ENCODE measurements at regions not wholly inside any gene's neighbourhood (a gene's known extent, or its start where the extent isn't known, plus 50 kb on each side); places are given as distances from the start of the nearest gene placed in this dataset.

DNA sequence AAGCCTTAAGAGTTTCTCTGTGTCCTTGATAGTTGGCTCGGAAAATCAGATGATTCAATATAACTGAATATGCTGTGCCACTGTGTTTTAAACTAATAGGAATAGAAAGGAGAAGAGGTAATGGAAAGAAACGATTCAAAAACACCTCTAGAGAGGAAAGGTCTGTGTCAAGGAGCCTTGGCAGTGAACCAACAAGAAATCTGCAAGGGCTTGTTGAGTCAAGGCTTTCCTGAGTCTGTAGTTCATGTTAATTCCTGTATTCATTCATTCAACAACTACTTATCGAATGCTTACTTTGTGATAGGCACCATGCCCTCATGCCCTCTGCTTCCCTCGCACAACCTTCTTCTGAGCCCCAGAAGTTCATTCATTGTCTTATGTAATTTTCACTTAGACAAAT is 336.0 kb downstream of the PDHA2 start:
- no peak for DNase-seq (ENCODE audit: low read depth)

DNA sequence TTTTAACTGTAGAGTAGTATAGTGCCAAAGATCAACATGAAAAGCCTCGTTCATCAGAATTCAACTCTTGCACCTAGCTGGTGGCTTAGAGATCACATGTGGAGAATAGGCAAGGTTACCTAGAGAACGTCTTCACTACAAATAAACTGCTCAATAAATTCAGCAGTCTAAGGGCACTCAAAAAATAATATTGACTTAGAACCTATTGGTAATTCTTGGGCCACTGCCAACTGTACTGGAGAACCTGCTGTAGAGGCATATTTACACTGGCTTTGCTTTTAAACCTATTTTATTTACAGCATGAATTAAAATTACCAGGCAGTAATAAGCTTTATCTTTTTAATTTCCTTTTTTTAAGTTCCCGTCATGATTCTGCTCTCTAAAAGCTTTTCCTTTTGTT is 343.7 kb downstream of the PDHA2 start:
- DNase-seq (ENCODE audit: low read depth), result no peak

DNA sequence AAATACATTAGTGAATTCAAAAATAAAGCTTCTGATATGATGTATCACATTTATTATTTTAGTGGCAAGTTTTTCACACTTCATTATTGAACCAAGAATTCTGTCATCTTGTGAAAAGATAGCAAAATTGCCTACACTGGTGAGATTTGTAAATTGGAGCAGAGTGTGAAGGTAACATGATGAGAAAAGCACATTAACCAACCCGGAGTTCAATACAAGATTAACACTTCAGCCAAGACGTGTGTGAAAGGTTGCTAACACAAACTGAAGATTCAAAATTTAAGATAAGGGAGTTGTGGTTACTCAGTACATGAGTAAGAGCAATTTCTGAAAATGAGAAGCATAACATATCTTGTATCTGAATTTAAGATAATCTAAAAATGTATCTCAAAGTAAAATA is 346.7 kb downstream of the PDHA2 start:
- DNase-seq (ENCODE audit: low read depth), result no peak

DNA sequence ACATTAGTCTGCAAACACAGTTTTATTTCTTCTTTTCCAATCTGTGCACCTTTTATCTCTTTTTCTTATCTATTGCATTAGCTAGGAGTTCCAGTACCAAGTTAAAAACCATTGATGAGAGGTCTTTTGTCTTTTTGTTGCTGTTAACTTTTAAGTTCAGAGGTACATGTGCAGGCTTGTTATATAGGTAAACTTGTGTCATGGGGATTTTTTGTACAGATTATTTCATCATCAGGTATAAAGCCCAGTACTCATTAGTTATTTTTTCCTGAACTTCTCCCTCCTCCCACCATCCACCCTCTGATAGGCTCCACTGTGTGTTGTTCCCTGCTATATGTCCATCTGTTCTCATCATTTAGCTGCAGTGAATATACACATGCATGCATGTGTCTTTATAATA is 349.9 kb downstream of the PDHA2 start:
- DNase-seq (ENCODE audit: low read depth), result no peak

DNA sequence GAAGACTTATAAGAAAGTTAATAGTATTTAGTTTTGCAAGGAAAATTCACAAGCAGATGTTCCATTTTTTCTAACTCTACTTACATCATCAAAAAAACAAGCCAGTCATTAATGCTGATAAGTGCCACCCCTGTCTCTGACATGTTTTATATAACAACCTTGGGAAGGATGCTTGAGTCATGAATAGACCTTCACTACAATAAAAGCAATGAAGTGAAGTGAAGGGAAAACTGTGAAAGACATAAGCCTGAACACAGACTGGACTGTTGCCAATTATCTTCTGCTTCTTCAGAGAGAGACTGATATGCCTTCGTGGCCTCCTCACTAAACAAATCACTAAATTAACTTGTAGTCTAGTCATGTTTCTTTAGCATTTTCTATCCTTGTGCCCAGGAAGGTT is 353.2 kb downstream of the PDHA2 start:
- no peak for DNase-seq (ENCODE audit: low read depth)

DNA sequence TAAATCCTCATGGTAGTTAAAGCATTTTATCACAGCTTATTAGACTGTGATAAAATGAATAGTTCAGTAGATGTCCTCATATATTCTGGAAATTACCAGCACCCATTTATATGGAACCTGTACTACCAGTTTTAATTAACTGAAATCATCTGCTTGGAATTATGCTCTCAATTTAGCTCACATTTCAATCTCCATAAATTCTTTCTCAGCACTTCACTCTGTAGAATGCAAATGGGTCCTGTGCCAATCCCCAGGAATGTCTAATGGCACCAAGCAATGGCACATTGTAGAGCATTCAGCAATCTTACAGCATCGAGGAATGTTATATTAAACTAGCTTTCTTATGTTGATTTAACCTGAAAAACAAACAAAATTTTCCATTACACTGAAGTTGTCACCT is 355.1 kb downstream of the PDHA2 start:
- DNase-seq (ENCODE audit: low read depth), result no peak

DNA sequence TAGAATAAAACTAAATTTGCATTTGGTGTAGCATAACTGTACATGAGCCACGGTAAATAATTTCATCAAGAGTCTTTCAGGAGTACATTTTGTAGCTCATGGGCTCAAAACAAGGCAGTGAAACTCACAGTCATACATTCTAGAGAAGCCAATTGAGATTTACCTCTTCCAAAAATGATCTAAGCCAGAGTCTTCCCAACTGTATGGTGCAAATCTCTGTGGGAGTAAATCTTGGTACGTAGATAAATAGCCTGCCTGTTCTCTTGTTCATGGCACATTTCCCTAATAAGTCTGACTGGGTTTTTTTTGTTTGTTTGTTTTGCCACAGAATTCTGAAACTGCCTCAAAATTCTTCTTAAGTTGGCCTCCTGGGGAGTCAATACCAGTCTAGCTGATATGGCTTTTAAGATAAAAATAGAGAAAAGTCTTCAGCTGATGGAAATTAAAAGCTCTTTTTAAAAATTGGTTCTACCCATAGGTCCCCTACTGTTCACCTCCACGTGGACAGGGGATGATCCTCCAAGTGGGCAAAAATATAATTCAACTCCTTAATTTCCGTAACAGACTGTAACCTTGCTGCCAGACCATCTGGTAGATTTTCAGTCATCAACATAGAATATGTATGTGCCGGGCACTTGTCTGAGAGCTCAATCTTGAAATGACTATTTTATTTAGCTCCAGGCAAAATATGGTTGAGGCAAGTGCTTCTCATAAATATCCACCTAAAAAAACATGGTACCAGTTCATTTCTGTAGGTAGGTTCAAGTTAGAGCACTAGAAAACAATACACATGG is 365.4 kb downstream of the PDHA2 start:
- DNase-seq (ENCODE audit: low read depth), result no peak

- DNase-seq (ENCODE audit: low read depth), result no peak
These were observed 387.6 kb downstream of the PDHA2 start for GRCh38 chr4:96227515-96227914.

DNA sequence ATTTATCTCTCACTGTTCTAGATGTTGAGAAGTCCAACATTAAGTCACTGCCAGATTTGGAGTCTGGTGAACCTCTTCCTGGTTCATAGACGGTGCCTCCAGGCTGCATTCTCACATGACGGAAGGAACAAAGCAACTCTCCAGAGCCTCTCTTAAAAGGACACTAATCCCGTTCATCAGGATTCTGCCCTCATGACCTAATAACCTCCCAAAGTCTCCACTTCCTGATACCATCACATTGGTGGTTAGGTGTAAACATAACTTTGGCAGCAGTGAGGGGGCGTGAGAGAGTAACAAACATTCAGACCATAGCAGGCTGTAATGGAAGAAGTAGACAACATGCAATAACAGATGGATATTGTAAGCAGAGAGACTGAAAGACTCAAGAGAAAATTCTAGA is 388.6 kb downstream of the PDHA2 start:
- DNase-seq (ENCODE audit: low read depth), result no peak

- no peak for DNase-seq (ENCODE audit: low read depth)
These were observed 400.1 kb downstream of the PDHA2 start for GRCh38 chr4:96240041-96240440.

DNA sequence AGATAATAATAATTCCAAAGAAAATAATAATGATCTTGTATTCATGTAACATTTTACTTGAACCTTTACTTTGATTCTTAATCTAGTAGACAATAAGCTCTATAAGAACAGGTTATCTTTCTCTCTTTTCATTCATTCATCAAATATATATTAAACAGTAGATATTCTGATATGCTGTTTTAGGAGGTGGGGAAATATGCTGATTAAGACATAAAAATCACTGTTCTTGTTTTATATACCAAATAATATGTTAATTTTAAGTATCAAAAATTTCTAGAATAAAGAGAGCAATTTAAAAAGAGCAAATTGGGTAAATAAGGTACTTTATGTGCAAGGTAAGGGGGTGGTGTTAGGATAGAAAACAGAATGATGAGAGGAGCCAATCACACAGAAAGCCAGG is 401.9 kb downstream of the PDHA2 start:
- DNase-seq (ENCODE audit: low read depth), result no peak

GRCh38 chr4:96247096-96247495 is 407.2 kb downstream of the PDHA2 start:
- no peak for DNase-seq (ENCODE audit: low read depth)

DNA sequence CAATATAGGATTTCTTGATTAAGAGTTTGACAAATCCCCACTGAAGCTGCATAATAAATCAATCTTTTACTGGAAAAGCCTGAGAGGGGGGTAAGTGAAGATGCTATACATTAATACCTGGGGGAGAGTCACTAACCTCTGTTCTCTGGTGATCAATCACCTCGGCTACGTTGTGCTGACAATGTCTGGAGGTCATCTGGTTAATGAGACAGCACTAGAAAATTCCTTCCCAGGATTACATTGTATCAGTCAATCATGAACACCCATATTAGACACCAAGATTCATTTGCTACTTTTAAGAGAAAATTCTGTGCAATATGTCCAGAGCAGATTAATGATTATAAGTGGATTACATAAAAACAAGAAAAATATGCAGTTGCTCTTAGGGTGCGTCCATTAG is 408.3 kb downstream of the PDHA2 start:
- no peak for DNase-seq (ENCODE audit: low read depth)

GRCh38 chr4:96260064-96260682 is 420.3 kb downstream of the PDHA2 start:
- no peak for DNase-seq (ENCODE audit: low read depth)

DNA sequence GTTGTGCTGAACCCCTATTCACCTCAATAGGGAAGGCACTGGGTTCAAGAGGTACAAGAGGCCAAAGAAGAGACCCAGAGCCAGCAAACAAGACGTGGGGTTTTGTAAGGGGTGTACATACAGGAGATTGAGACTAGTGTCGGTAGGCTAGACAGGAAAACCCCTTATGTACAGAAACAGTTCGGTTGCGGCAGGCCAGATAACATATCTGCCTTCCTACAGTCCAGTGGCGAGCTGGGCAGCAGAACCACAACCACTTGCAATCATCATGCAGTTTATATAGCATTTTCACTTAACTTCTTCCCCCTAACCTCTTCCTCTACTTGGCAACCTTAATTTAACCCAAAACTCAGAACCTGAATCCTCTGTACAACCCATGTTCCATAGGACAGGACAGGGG is 422.2 kb downstream of the PDHA2 start:
- no peak for DNase-seq (ENCODE audit: low read depth)

DNA sequence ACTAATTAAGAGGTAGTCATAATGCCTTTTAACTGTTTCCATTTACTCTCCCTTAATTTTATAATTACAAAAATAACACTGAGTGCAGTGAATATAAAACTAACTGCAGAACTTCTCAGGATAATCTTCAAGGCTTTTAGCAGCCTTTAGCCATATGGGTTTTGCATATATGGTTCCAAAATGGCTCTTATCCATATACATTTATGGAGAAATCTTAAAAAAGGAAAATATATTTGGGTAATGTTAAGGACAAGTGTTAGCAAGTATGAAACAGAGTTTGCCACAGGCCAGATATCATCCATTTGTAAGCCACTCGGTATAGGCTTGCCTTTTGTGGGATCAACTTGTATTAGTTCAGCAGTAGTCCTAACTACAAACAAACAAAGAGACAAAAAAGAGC is 423.4 kb downstream of the PDHA2 start:
- DNase-seq (ENCODE audit: low read depth), result no peak

DNA sequence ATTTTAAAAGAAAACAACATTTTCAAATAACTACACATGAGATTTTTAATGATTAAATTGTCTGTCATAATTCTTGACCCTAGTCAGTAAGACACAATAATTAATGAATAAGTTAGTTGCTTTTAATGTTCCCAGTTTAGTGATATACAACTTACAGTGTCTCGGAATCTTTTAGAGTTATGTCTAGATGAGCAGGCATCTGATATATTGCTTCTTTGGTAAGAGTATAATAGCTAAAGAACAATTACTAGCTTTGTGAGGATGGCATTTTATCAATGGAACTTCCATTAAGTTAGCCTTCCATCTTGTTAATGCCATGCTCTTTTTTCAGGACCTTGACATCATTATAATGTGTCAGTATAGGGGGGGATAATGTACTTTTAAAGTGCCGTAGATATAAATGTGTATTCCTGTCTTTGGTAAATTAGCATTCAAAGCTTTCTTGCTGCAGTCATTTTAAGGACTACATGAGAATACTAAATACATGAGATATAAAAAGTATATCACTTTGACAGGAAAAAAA is 425.1 kb downstream of the PDHA2 start:
- no peak for DNase-seq (ENCODE audit: low read depth)

DNA sequence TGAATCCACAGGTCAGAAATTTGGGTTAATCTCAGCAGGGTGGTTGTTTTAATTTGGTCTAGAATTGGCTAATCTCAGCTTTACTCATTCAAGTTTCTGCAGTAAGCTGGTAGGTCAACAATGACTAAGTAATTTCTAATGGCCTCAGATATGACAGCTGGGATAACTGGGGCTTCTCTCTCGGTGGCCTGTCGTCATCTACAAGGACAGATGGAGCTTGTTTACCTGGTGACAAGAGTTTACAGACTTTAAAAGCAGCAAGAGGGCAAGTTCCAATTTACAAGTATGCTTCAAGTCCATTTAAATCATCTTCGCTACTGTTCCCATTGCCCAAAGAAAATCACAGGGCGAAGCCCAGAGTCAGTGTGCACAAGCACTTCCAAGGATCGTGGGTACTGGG is 453.9 kb downstream of the PDHA2 start:
- DNase-seq (ENCODE audit: low read depth), result no peak

DNA sequence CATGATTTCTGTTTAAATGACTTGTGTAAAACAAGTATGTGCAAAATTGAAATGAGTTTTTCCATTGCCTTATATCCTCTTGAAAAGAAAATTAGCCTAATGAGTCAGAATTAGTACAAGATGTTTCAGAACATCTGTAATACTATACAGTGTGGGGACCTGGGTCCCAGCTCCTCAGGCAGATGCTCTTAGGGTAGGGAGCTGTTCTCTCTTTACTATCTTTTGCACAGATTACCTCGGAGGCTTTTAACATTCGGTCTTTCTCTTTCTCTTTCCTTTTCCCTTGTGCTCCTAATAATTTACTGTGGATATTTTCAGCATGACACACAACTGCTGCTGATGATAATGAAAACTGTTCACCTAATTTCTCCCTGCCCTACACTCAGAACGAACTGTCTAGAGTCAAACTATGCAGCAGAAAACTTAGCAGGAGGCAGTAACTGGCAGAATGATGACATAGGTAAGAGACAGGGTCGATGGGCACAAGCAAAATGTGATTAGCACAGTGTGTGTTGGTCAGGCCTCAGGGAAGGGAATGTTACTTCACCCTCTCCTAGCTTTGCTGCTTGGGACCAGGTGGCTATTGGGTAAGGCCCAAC is 455.3 kb downstream of the PDHA2 start:
- no peak for DNase-seq (ENCODE audit: low read depth)

DNA sequence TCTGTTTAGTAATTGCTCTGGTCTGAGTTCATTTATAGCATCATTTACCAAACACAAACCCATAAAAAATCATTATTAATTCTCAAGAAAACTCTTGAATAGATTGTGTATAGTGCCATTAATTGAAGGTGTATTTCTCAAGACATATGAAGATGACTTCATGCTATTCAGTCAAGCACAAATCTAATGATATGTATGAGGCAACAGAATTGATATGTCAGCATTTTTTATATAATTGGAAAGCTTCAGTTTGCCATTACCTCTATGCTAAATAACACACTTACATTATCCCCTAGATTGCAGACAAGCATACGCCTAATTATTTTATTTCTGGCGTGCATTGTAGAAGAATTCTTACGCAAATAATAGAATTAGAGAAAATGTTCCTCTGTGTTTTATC is 461.8 kb downstream of the PDHA2 start:
- no peak for DNase-seq (ENCODE audit: low read depth)

DNA sequence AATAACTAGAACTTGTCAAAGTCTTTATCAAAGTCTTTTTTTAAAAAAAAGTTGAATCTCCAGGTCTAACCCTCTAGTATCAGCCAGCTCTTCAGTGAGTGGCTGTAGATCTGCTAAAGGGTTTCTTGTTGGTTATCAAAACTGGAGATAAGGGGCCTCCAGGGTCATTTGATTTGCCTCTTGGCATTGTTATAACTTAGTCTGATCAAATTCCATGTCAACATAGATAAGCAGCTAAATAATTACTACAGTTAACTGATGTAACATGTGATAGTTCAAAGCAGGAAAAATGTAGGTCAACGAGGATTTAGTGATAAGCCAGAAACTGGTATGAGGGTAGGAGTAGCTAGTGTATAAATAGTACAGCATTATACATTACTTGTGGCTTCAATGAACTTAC is 465.1 kb downstream of the PDHA2 start:
- DNase-seq (ENCODE audit: low read depth), result no peak

GRCh38 chr4:96312046-96312685 is 472.3 kb downstream of the PDHA2 start:
- no peak for DNase-seq (ENCODE audit: low read depth)

DNA sequence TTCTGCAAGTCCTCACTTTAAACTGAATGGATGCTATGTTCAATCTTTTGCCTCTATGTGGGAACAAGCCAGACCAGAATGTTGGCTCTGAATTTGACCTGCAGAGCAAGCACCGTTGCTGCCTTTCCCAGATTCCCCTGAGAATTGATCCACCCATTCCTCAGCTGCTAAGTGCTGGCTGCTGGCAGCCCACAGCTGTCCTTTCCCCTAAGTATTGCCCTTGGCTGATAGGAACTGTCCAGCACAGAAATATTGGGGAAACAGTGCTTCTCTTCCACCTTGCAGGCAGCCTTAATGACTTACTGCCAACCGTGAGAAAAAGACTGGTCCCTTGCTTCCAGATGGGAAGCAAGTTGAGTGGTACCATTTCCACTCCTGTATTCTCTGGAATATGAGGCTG is 475.9 kb downstream of the PDHA2 start:
- no peak for DNase-seq (ENCODE audit: low read depth)
